ENCODE measurements at regions not wholly inside any gene's neighbourhood (a gene's known extent, or its start where the extent isn't known, plus 50 kb on each side); places are given as distances from the start of the nearest gene placed in this dataset.
"Not testable (repeated sequence)": the region's sequence is repeated elsewhere in the genome, so short reads cannot be mapped to it uniquely, and the experiment has no call there.

- TF ChIP-seq CTCF (IDR thresholded peaks at IDR 0.05): no peak
- TF ChIP-seq POLR2A (IDR thresholded peaks at IDR 0.05): no peak
- no peak for DNase-seq
- 63 to 74% methylated on average over 3 of the region's 3 CpGs for WGBS, 2 donors
- no peak overlapping the region for H3K4me3 ChIP-seq
- H3K36me3 ChIP-seq: no peaks in the 10 kb centered on the region
- H3K9me3 ChIP-seq: no peaks in the 10 kb centered on the region
- no peak overlapping the region for H3K27ac ChIP-seq
- H3K27me3 ChIP-seq: no peaks in the 10 kb centered on the region
- intact Hi-C loops (cut with DNase I): no loop called here
- no peaks in the 10 kb centered on the region for H3K4me1 ChIP-seq
Measured at GRCh38 chr9:31759703-31760102, 624.7 kb upstream of the ACO1 start.

- DNase-seq; H3K27ac ChIP-seq; intact Hi-C loops (cut with DNase I); H3K4me3 ChIP-seq; H3K27me3 ChIP-seq; H3K36me3 ChIP-seq: not testable (repeated sequence)
- H3K4me1 ChIP-seq: peaks cover 0 to 10% (median 0%) of the 10 kb centered on the region in 3 donors
- WGBS, 2 donors: 56 to 84% methylated on average over 3 of the region's 3 CpGs
- H3K9me3 ChIP-seq: peaks cover 0 to 16% (median 7%) of the 10 kb centered on the region in 3 donors
Measured at GRCh38 chr9:31774021-31774420, 610.4 kb upstream of the ACO1 start.

- no peak overlapping the region for H3K4me3 ChIP-seq
- no peak overlapping the region for H3K27ac ChIP-seq
- DNase-seq: no peak
- H3K36me3 ChIP-seq: no peaks in the 10 kb centered on the region
- intact Hi-C loops (cut with DNase I): no loop called here
- H3K9me3 ChIP-seq: peaks cover 0 to 16% (median 7%) of the 10 kb centered on the region in 3 donors
- WGBS, 2 donors: 85 to 91% methylated on average over 2 of the region's 2 CpGs
- peaks cover 0 to 10% (median 0%) of the 10 kb centered on the region in 3 donors for H3K4me1 ChIP-seq
- TF ChIP-seq CTCF (IDR thresholded peaks at IDR 0.05) (no peak), POLR2A (IDR thresholded peaks at IDR 0.05) (no peak)
- H3K27me3 ChIP-seq: no peaks in the 10 kb centered on the region
Measured at GRCh38 chr9:31774571-31774970, 609.9 kb upstream of the ACO1 start.

- H3K27me3 ChIP-seq: no peaks in the 10 kb centered on the region
- TF ChIP-seq CTCF (IDR thresholded peaks at IDR 0.05): no peak
- intact Hi-C loops (cut with DNase I): no loop called here
- H3K36me3 ChIP-seq: no peaks in the 10 kb centered on the region
- H3K4me3 ChIP-seq: no peak overlapping the region
- H3K27ac ChIP-seq: no peak overlapping the region
- 12 to 19% methylated on average over 3 of the region's 3 CpGs for WGBS, 2 donors
- H3K4me1 ChIP-seq: peaks cover 0 to 10% (median 0%) of the 10 kb centered on the region in 3 donors
- peaks cover 0 to 21% (median 4%) of the 10 kb centered on the region in 3 donors for H3K9me3 ChIP-seq
- DNase-seq: no peak
Measured at GRCh38 chr9:31776471-31776870, 608.0 kb upstream of the ACO1 start.

GRCh38 chr9:31783491-31783890 lies 601.0 kb upstream of the ACO1 start:
- no peaks in the 10 kb centered on the region for H3K4me1 ChIP-seq
- H3K27ac ChIP-seq: no peak overlapping the region
- no peaks in the 10 kb centered on the region for H3K36me3 ChIP-seq
- H3K27me3 ChIP-seq: no peaks in the 10 kb centered on the region
- H3K4me3 ChIP-seq: no peak overlapping the region
- DNase-seq: no peak
- 42 to 46% methylated on average over 2 of the region's 2 CpGs for WGBS, 2 donors
- intact Hi-C loops (cut with DNase I): no loop called here
- TF ChIP-seq POLR2A (IDR thresholded peaks at IDR 0.05) (no peak), CTCF (IDR thresholded peaks at IDR 0.05) (no peak)
- H3K9me3 ChIP-seq: peaks cover 0 to 12% (median 4%) of the 10 kb centered on the region in 3 donors

GRCh38 chr9:31790720-31791119 lies 593.7 kb upstream of the ACO1 start:
- 74 to 79% methylated on average over 8 of the region's 8 CpGs for WGBS, 2 donors
- intact Hi-C loops (cut with DNase I): no loop called here
- no peak overlapping the region for H3K27ac ChIP-seq
- no peak overlapping the region for H3K4me3 ChIP-seq
- no peaks in the 10 kb centered on the region for H3K27me3 ChIP-seq
- H3K9me3 ChIP-seq: no peaks in the 10 kb centered on the region
- H3K36me3 ChIP-seq: no peaks in the 10 kb centered on the region
- DNase-seq: no peak
- H3K4me1 ChIP-seq: no peaks in the 10 kb centered on the region
- TF ChIP-seq POLR2A (IDR thresholded peaks at IDR 0.05): no peak
- TF ChIP-seq CTCF (IDR thresholded peaks at IDR 0.05): no peak
